MCF 10A (cell line): ENCODE measurements at regions not wholly inside any gene's neighbourhood (a gene's known extent, or its start where the extent isn't known, plus 50 kb on each side); places are given as distances from the start of the nearest gene placed in this dataset.
"Not testable (repeated sequence)": the region's sequence is repeated elsewhere in the genome, so short reads cannot be mapped to it uniquely, and the experiment has no call there.

Experiments used
- BruUV-seq: library from RNA; stranded (reverse); fragments of 400-500 nt; replicated peaks from 2 replicates; lab custom pipeline; 2021; lab: Mats Ljungman, UMichigan
- CTCF ChIA-PET: fragments of 300-600 bp; sonication (Branson Sonifier 250); formaldehyde crosslinking; extraction: SDS; loops from one replicate; lab custom pipeline; 2021; ENCODE audit warnings: antibody characterized with exemption, inconsistent platforms; lab: Yijun Ruan, JAX
- POLR2A ChIA-PET: fragments of 300-600, 350-650 bp; sonication (Branson Sonifier 250); formaldehyde crosslinking; extraction: SDS; loops from one replicate; lab custom pipeline; 2020; ENCODE audit warnings: antibody characterized with exemption, inconsistent platforms; lab: Yijun Ruan, JAX
- DNase-seq: peaks from one replicate; pipeline ENCODE4 v3.0.0-alpha.2; 2018; ENCODE audit not compliant: unreplicated experiment
- H3K27ac Mint-ChIP-seq: one replicate; pipeline ENCODE4 v1.8.0; 2022; ENCODE audit warnings: mild to moderate bottlenecking, low read depth, mixed read lengths; ENCODE audit not compliant: unreplicated experiment
- H3K27me3 Mint-ChIP-seq: one replicate; pipeline ENCODE4 v1.8.0; 2022; ENCODE audit warnings: mixed read lengths; ENCODE audit not compliant: insufficient read depth, unreplicated experiment
- H3K36me3 Mint-ChIP-seq: one replicate; pipeline ENCODE4 v1.8.0; 2022; ENCODE audit warnings: mild to moderate bottlenecking, moderate library complexity, mixed read lengths; ENCODE audit not compliant: insufficient read depth, unreplicated experiment
- H3K4me1 Mint-ChIP-seq: one replicate; pipeline ENCODE4 v1.8.0; 2022; ENCODE audit warnings: mixed read lengths; ENCODE audit not compliant: insufficient read depth, unreplicated experiment
- H3K4me3 Mint-ChIP-seq: one replicate; pipeline ENCODE4 v1.8.0; 2022; ENCODE audit warnings: mild to moderate bottlenecking, moderate library complexity, mixed read lengths; ENCODE audit not compliant: unreplicated experiment
- H3K9me3 Mint-ChIP-seq: one replicate; pipeline ENCODE4 v1.8.0; 2022; ENCODE audit warnings: mixed read lengths; ENCODE audit not compliant: unreplicated experiment
- intact Hi-C: fragments of 100-400 bp; cut with micrococcal nuclease; formaldehyde crosslinking; loops from 2 replicates; pipeline ENCODE4 v1.14.1; 2022
- TF ChIP-seq, protein P1 (sequence below): fragments of 200-600 bp; IDR thresholded peaks from one replicate; pipeline ENCODE4 v1.8.0; 2022; ENCODE audit warnings: antibody characterized with exemption, mild to moderate bottlenecking; ENCODE audit not compliant: unreplicated experiment

DNA sequence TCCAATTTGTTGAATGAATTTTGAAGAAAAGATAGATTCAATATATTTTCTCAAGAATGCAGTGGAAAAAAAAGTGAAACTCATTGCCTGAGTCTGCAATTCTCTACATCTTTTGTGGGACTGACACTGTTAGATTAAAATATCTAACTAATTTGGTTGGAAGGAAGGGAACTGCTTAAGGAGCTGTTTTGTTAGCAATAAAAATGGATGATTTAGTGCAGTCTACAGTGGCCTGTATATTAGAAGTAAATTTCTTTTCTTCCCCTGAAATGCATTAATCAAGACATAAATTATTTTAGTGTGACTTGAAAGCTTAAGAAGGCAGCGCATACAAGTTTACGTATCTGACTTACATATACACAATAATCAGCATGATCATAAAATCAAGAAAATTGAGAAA is 1332.6 kb downstream of the EPHA7 start:
- Mint-ChIP-seq H3K9me3 (peaks cover 8% of the 10 kb centered on the region), H3K4me1 (no peaks in the 10 kb centered on the region), H3K27me3 (no peaks in the 10 kb centered on the region), H3K4me3 (no peak overlapping the region), H3K27ac (no peak overlapping the region), H3K36me3 (no peaks in the 10 kb centered on the region)
- ChIA-PET CTCF (interaction anchor here (0.7 kb wide), 1 partner anchor 704 kb away, joined by 3 read pairs; no protein-coding TSS in a partner anchor), POLR2A (no interaction called here)
- no TSS peak for BruUV-seq
- intact Hi-C loops, result no loop called here
- DNase-seq, result no peak
- TF ChIP-seq, protein P1, sequence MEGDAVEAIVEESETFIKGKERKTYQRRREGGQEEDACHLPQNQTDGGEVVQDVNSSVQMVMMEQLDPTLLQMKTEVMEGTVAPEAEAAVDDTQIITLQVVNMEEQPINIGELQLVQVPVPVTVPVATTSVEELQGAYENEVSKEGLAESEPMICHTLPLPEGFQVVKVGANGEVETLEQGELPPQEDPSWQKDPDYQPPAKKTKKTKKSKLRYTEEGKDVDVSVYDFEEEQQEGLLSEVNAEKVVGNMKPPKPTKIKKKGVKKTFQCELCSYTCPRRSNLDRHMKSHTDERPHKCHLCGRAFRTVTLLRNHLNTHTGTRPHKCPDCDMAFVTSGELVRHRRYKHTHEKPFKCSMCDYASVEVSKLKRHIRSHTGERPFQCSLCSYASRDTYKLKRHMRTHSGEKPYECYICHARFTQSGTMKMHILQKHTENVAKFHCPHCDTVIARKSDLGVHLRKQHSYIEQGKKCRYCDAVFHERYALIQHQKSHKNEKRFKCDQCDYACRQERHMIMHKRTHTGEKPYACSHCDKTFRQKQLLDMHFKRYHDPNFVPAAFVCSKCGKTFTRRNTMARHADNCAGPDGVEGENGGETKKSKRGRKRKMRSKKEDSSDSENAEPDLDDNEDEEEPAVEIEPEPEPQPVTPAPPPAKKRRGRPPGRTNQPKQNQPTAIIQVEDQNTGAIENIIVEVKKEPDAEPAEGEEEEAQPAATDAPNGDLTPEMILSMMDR, result no peak

DNA sequence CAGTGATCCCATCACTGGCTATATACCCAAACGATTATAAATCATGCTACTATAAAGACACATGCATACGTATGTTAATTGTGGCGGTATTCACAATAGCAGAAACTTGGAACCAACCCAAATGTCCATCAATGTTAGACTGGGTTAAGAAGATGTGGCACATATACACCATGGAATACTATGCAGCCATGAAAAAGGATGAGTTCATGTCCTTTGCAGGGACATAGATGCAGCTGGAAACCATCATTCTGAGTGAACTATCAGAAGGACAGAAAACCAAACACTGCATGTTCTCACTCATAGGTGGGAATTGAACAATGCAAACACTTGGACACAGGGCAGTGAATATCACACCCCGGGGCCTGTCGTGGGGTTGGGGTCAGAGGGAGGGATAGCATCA is 1335.4 kb downstream of the EPHA7 start:
- DNase-seq, intact Hi-C loops, H3K4me1 Mint-ChIP-seq, H3K27ac Mint-ChIP-seq, H3K4me3 Mint-ChIP-seq, POLR2A ChIA-PET, H3K36me3 Mint-ChIP-seq, CTCF ChIA-PET, BruUV-seq: not testable (repeated sequence)
- H3K27me3 Mint-ChIP-seq, result peaks cover 15% of the 10 kb centered on the region
- H3K9me3 Mint-ChIP-seq, result peaks cover 32% of the 10 kb centered on the region

DNA sequence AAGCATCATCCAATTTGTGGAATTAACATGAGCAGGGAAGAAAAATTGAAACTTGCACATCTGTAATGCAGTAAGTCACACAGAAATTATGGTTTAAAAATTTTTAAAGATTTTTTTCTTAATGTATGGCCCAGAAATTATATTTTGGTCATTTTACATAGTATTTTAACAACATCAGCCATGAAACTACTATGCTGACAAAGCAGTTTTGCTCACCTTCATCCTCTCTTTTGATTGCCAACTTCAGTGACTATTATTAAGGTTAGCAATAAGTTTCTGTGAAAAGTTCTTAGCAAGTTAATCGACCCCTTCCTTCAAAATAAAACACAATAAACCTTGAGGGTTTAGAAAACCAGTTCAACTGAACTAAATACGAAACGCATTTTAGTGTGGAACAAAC is 1347.0 kb downstream of the EPHA7 start:
- ChIA-PET CTCF (no interaction called here), POLR2A (no interaction called here)
- Mint-ChIP-seq H3K4me3 (no peak overlapping the region), H3K4me1 (no peaks in the 10 kb centered on the region), H3K27me3 (peaks cover 8% of the 10 kb centered on the region), H3K27ac (no peak overlapping the region), H3K9me3 (no peaks in the 10 kb centered on the region), H3K36me3 (no peaks in the 10 kb centered on the region)
- TF ChIP-seq, protein P1, result no peak
- intact Hi-C loops, result no loop called here
- BruUV-seq, result no TSS peak
- no peak for DNase-seq

DNA sequence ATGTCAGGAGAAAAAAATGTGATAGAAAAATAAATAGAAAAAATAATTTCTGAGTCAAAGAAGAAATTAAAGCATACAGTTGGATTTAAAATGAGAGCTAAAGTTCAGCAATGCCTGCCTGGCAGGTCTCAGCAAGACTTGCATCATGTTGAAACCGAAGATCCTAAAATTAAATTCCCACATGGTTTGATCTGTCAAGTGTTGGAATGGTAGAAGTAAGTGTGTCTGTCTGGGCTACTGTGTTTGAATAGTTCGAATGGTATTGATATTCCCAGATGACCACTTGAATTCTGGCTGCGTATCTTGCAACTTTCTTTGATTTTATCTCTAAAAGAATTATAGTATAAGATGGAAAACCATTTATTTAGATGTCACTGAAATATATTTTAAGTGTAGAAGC is 1349.6 kb downstream of the EPHA7 start:
- DNase-seq, result no peak
- Mint-ChIP-seq H3K4me3 (no peak overlapping the region), H3K27ac (no peak overlapping the region), H3K4me1 (no peaks in the 10 kb centered on the region), H3K36me3 (no peaks in the 10 kb centered on the region), H3K9me3 (no peaks in the 10 kb centered on the region), H3K27me3 (peaks cover 8% of the 10 kb centered on the region)
- BruUV-seq, result no TSS peak
- CTCF ChIA-PET, result no interaction called here
- TF ChIP-seq, protein P1, result no peak
- POLR2A ChIA-PET, result no interaction called here
- intact Hi-C loops, result no loop called here

DNA sequence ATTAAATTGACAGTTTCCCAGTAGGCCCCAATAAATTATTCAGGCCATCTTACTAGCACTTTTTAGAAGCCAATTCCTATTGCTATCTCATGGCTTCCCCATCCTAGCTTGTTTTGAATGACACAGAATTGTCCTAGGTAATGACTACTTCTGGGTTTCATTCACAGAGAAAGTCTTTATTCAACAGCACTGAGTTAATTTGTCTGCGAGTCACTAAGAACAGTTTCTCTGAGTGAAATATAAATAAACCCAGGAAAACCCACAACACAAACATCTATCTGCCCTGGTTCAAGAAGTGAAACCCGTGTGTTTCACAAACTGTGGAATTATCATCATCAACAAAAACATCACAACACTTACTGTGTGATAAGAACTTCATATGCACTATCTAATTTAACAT is 1366.8 kb downstream of the EPHA7 start:
- TF ChIP-seq, protein P1, result no peak
- Mint-ChIP-seq H3K27ac (no peak overlapping the region), H3K27me3 (no peaks in the 10 kb centered on the region), H3K4me1 (no peaks in the 10 kb centered on the region), H3K36me3 (no peaks in the 10 kb centered on the region), H3K4me3 (no peak overlapping the region), H3K9me3 (no peaks in the 10 kb centered on the region)
- BruUV-seq, result no TSS peak
- CTCF ChIA-PET, result no interaction called here
- intact Hi-C loops, result no loop called here
- no peak for DNase-seq
- POLR2A ChIA-PET, result interaction anchor here (0.6 kb wide), 1 partner anchor 8 kb away, joined by 3 read pairs; no protein-coding TSS in a partner anchor
